ENCODE measurements at regions not wholly inside any gene's neighbourhood (a gene's known extent, or its start where the extent isn't known, plus 50 kb on each side); places are given as distances from the start of the nearest gene placed in this dataset.

GRCh38 chr1:99595441-99595840 lies 50.5 kb upstream of the PALMD start:
- Histone ChIP-seq H3K4me3 (replicated peaks; ENCODE audit: insufficient read depth, low read length) (no peak overlapping the region), H3K27me3 (ENCODE audit: insufficient read depth, poor library complexity, severe bottlenecking) (no peaks in the 10 kb centered on the region), H3K27ac (replicated peaks) (no peak overlapping the region)
- no peak for TF ChIP-seq CTCF (IDR thresholded peaks at IDR 0.05; ENCODE audit: insufficient read depth, low read length)
- no peak for TF ChIP-seq SPI1 (IDR thresholded peaks at IDR 0.05; ENCODE audit: borderline replicate concordance, low read depth)
- TF ChIP-seq POLR2AphosphoS5 (IDR thresholded peaks at IDR 0.05; ENCODE audit: low read depth), result no peak
- no peak for TF ChIP-seq GABPA (IDR thresholded peaks at IDR 0.05; ENCODE audit: low read depth)
- TF ChIP-seq REST (IDR thresholded peaks at IDR 0.05; ENCODE audit: insufficient replicate concordance, low read depth), result no peak
- DNase-seq (ENCODE audit: low read depth in 1 of 2, low spot score in 1 of 2), result no peak

All from HL-60 (cell line).